Neural cell (in vitro differentiated cells): ENCODE measurements at regions not wholly inside any gene's neighbourhood (a gene's known extent, or its start where the extent isn't known, plus 50 kb on each side); places are given as distances from the start of the nearest gene placed in this dataset.

ENCODE experiments used
- H2AFZ ChIP-seq: fragments of 200-600, 300-800 bp; sonication (generic), shearing (Covaris generic); 2 replicates; pipeline ENCODE4 v1.6.0; 2014; ENCODE audit warnings: low read depth, mild to moderate bottlenecking, antibody characterized with exemption, low read length, moderate library complexity
- H3F3A ChIP-seq: fragments of 200-600 bp; shearing (Covaris generic); 2 replicates; pipeline ENCODE4 v1.6.1; 2016; ENCODE audit warnings: mild to moderate bottlenecking, moderate library complexity, mixed read lengths, antibody characterized with exemption, low read length; ENCODE audit not compliant: insufficient read depth, poor library complexity, severe bottlenecking
- H3K27ac ChIP-seq: fragments of 200-600, 300-800 bp; sonication (generic), shearing (Covaris generic); 2 replicates; pipeline ENCODE4 v1.5.1; 2014; ENCODE audit warnings: mild to moderate bottlenecking, low read length, moderate library complexity
- H3K27me3 ChIP-seq: fragments of 300-800, 200-600 bp; sonication (generic), shearing (Covaris generic); 2 replicates; pipeline ENCODE4 v1.6.0; 2014; ENCODE audit warnings: mild to moderate bottlenecking, low read depth, low read length, moderate library complexity; ENCODE audit not compliant: insufficient read depth
- H3K36me3 ChIP-seq: fragments of 300-800, 200-600 bp; sonication (generic), shearing (Covaris generic); 2 replicates; pipeline ENCODE4 v1.5.1; 2014; ENCODE audit warnings: mild to moderate bottlenecking, antibody characterized with exemption, low read length, moderate library complexity; ENCODE audit not compliant: insufficient read depth
- H3K4me2 ChIP-seq: fragments of 300-800, 200-600 bp; sonication (generic), shearing (Covaris generic); 2 replicates; pipeline ENCODE4 v1.6.0; 2014; ENCODE audit warnings: mild to moderate bottlenecking, low read length
- H3K4me3 ChIP-seq: fragments of 300-800, 200-600 bp; sonication (generic), shearing (Covaris generic); 2 replicates; pipeline ENCODE4 v1.5.1; 2014; ENCODE audit warnings: mild to moderate bottlenecking, low read length, moderate library complexity
- H3K79me2 ChIP-seq: fragments of 200-600 bp; shearing (Covaris generic); replicated peaks from 2 replicates; pipeline ENCODE4 v1.6.0; 2014; ENCODE audit warnings: mild to moderate bottlenecking, low read length, moderate library complexity; ENCODE audit not compliant: insufficient read depth
- H3K9ac ChIP-seq: fragments of 300-800, 200-600 bp; sonication (generic), shearing (Covaris generic); 2 replicates; pipeline ENCODE4 v1.6.1; 2016; ENCODE audit warnings: mild to moderate bottlenecking, low read length, mixed read lengths
- H3K9me2 ChIP-seq: fragments of 200-600 bp; shearing (Covaris generic); 2 replicates; pipeline ENCODE4 v1.6.1; 2016; ENCODE audit warnings: mild to moderate bottlenecking, low read length, mixed read lengths; ENCODE audit not compliant: insufficient read depth
- H3K9me3 ChIP-seq: fragments of 200-600, 300-800 bp; sonication (generic), shearing (Covaris generic); 2 replicates; pipeline ENCODE4 v1.6.1; 2016; ENCODE audit warnings: mild to moderate bottlenecking, mixed run types, low read length, moderate library complexity, mixed read lengths
- H4K20me1 ChIP-seq: fragments of 200-600 bp; shearing (Covaris generic); 2 replicates; pipeline ENCODE4 v1.6.1; 2016; ENCODE audit warnings: mild to moderate bottlenecking, mixed run types; ENCODE audit not compliant: insufficient read depth
- CTCF ChIP-seq: fragments of 450-650 bp; IDR thresholded peaks from 2 replicates; pipeline ENCODE4 v1.5.1; 2014; ENCODE audit warnings: antibody characterized with exemption, mild to moderate bottlenecking, moderate library complexity; ENCODE audit not compliant: poor library complexity, severe bottlenecking
- EP300 ChIP-seq: fragments of 450-650 bp; conservative IDR thresholded peaks from 2 replicates; pipeline ENCODE4 v1.6.1; 2014; ENCODE audit warnings: antibody characterized with exemption, mild to moderate bottlenecking, moderate library complexity; ENCODE audit not compliant: poor library complexity, severe bottlenecking
- EZH2 ChIP-seq: fragments of 200-600, 300-800 bp; shearing (Covaris generic), sonication (generic); IDR thresholded peaks from 2 replicates; pipeline ENCODE4 v1.6.1; 2014; ENCODE audit warnings: antibody characterized with exemption, low read length, borderline replicate concordance, mild to moderate bottlenecking; ENCODE audit not compliant: insufficient read depth, poor library complexity, severe bottlenecking
- MXI1 ChIP-seq: fragments of 450-650 bp; conservative IDR thresholded peaks from 2 replicates; pipeline ENCODE4 v1.6.1; 2014; ENCODE audit warnings: antibody characterized with exemption, mild to moderate bottlenecking; ENCODE audit not compliant: poor library complexity, severe bottlenecking
- POLR2AphosphoS5 ChIP-seq: IDR thresholded peaks from 2 replicates; pipeline ENCODE4 v1.6.1; 2012
- RAD21 ChIP-seq: fragments of 450-650 bp; conservative IDR thresholded peaks from 2 replicates; pipeline ENCODE4 v1.6.1; 2014; ENCODE audit warnings: antibody characterized with exemption, mild to moderate bottlenecking, moderate library complexity
- REST ChIP-seq: IDR thresholded peaks from 2 replicates; pipeline ENCODE4 v1.6.1; 2012; ENCODE audit warnings: borderline replicate concordance
- SMC3 ChIP-seq: fragments of 450-650 bp; conservative IDR thresholded peaks from 2 replicates; pipeline ENCODE4 v1.6.1; 2014; ENCODE audit warnings: antibody characterized with exemption, mild to moderate bottlenecking, moderate library complexity; ENCODE audit not compliant: poor library complexity
- TAF1 ChIP-seq: IDR thresholded peaks from 2 replicates; pipeline ENCODE4 v1.6.1; 2012; ENCODE audit warnings: low read depth

GRCh38 chr18:43192408-43192807 is 76.9 kb upstream of the RIT2 start:
- Histone ChIP-seq H3F3A (no peaks in the 10 kb centered on the region), H3K9me3 (no peaks in the 10 kb centered on the region), H3K4me3 (no peak overlapping the region), H2AFZ (no peak overlapping the region), H3K9ac (no peak overlapping the region), H3K9me2 (no peaks in the 10 kb centered on the region), H3K4me2 (no peak overlapping the region), H4K20me1 (no peaks in the 10 kb centered on the region), H3K27me3 (no peaks in the 10 kb centered on the region), H3K36me3 (no peaks in the 10 kb centered on the region), H3K79me2 (no peaks in the 10 kb centered on the region), H3K27ac (no peak overlapping the region)
- no peak for TF ChIP-seq MXI1
- no peak for TF ChIP-seq CTCF
- TF ChIP-seq SMC3 = no peak
- no peak for TF ChIP-seq RAD21
- TF ChIP-seq EZH2 = no peak

DNA sequence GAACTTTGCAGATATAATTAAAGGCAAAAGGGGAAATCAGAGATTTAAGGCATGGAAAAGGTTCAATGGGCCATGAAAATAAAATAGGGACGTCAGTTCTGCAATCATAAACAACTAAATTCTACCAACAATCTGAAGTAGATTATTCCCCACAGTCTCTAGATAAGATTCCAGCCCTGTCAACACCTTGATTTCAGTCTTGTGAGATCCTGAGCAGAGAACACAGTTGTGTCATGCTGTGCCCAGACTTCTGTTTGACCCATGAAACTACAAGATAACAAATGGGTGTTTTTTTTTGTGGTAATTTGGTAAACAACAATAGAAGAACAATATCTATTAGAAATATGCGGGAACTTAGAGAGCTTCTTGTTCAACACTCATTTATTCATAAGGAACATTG is 66.2 kb upstream of the RIT2 start:
- no peak for TF ChIP-seq EZH2
- TF ChIP-seq TAF1 = no peak
- TF ChIP-seq EP300 = no peak
- no peak for TF ChIP-seq POLR2AphosphoS5
- no peak for TF ChIP-seq MXI1
- TF ChIP-seq SMC3 = no peak
- no peak for TF ChIP-seq CTCF
- no peak for TF ChIP-seq RAD21
- TF ChIP-seq REST = no peak
- no peaks in the 10 kb centered on the region for H3K9me3 ChIP-seq
- no peak overlapping the region for H3K27ac ChIP-seq
- H3K36me3 ChIP-seq = no peaks in the 10 kb centered on the region
- no peaks in the 10 kb centered on the region for H3K27me3 ChIP-seq
- no peaks in the 10 kb centered on the region for H4K20me1 ChIP-seq
- no peak overlapping the region for H3K4me2 ChIP-seq
- H2AFZ ChIP-seq = no peak overlapping the region
- H3K79me2 ChIP-seq = no peaks in the 10 kb centered on the region
- H3F3A ChIP-seq = no peaks in the 10 kb centered on the region
- H3K4me3 ChIP-seq = no peak overlapping the region
- H3K9me2 ChIP-seq = no peaks in the 10 kb centered on the region
- no peak overlapping the region for H3K9ac ChIP-seq
